ENCODE measurements at regions not wholly inside any gene's neighbourhood (a gene's known extent, or its start where the extent isn't known, plus 50 kb on each side); places are given as distances from the start of the nearest gene placed in this dataset.

DNA sequence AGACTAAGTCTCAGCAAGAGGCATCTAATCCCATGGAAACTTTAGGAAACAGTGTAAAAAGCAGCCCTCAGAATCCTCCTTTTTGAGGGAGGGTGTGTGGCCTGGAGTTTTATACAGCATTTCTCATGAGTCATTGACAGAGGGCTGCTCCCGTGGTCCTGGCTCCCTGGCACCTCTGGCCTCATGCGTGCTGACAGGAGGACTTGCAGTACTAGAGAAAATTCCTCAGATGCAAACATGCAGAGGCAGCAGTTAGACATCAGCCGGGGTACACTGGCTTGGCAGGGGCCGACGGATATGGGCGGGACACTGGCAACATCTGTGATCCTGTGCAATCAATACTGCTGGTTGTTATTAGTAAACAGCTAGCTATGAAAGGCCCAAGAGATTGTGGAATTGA, 925.1 kb upstream of the CELF2 start:
- no peaks in the 10 kb centered on the region for H3K9me3 Mint-ChIP-seq (ENCODE audit: low read depth)
- H3K4me1 Mint-ChIP-seq (ENCODE audit: low read depth): peaks cover 3% of the 10 kb centered on the region
- no peaks in the 10 kb centered on the region for H3K27me3 Mint-ChIP-seq
- no peak for DNase-seq (ENCODE audit: low spot score, unreplicated experiment)
- H3K4me3 Mint-ChIP-seq (ENCODE audit: low read depth): no peak overlapping the region
- TF ChIP-seq, protein P1, sequence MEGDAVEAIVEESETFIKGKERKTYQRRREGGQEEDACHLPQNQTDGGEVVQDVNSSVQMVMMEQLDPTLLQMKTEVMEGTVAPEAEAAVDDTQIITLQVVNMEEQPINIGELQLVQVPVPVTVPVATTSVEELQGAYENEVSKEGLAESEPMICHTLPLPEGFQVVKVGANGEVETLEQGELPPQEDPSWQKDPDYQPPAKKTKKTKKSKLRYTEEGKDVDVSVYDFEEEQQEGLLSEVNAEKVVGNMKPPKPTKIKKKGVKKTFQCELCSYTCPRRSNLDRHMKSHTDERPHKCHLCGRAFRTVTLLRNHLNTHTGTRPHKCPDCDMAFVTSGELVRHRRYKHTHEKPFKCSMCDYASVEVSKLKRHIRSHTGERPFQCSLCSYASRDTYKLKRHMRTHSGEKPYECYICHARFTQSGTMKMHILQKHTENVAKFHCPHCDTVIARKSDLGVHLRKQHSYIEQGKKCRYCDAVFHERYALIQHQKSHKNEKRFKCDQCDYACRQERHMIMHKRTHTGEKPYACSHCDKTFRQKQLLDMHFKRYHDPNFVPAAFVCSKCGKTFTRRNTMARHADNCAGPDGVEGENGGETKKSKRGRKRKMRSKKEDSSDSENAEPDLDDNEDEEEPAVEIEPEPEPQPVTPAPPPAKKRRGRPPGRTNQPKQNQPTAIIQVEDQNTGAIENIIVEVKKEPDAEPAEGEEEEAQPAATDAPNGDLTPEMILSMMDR (IDR thresholded peaks at IDR 0.05; ENCODE audit: unreplicated experiment): no peak
- no peak overlapping the region for H3K27ac Mint-ChIP-seq
- no peaks in the 10 kb centered on the region for H3K36me3 Mint-ChIP-seq (ENCODE audit: insufficient read depth)

DNA sequence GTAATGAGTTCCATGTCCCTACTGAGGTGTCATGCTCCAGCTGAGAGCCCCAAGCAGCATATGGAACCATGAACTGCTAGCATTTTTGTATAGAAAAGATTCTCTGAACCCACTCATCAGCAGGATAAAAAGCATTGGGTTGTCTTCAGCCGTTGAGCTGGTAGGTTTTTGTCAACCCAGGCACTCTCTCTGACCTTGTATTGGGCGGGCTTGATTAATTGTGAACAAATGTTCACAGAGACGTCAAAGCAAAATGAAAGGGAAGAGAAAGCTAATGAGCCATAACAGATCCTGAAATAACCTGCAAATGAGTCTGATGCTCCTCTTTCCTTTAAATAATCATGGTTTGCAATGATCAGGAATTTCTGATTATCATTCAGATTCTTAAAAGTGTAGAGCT, 924.7 kb upstream of the CELF2 start:
- no peak overlapping the region for H3K27ac Mint-ChIP-seq
- no peaks in the 10 kb centered on the region for H3K27me3 Mint-ChIP-seq
- H3K4me1 Mint-ChIP-seq (ENCODE audit: low read depth): peaks cover 3% of the 10 kb centered on the region
- no peak overlapping the region for H3K4me3 Mint-ChIP-seq (ENCODE audit: low read depth)
- H3K36me3 Mint-ChIP-seq (ENCODE audit: insufficient read depth): no peaks in the 10 kb centered on the region
- H3K9me3 Mint-ChIP-seq (ENCODE audit: low read depth): no peaks in the 10 kb centered on the region
- no peak for DNase-seq (ENCODE audit: low spot score, unreplicated experiment)
- TF ChIP-seq, protein P1 (IDR thresholded peaks at IDR 0.05; ENCODE audit: unreplicated experiment): no peak

DNA sequence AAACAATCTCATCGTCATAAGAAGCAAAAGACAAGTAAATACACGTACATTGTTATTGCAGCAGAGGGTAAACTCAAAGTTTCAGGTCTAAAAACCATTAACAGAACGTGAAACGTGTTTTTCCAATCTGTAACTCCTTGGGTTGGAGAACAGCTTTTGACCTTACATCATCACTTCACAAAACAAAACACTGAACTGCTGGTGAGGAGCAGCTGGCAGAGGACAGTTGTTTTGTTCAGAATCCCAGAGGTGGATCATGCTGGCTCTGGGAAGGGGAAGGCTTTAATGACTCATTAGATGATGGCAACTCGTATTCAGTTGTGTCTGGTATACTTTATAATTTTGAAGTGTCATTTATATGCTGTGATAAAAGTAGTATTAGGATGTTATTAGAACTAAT, 923.0 kb upstream of the CELF2 start:
- Mint-ChIP-seq H3K27ac (no peak overlapping the region), H3K4me3 (ENCODE audit: low read depth) (no peak overlapping the region), H3K36me3 (ENCODE audit: insufficient read depth) (no peaks in the 10 kb centered on the region), H3K4me1 (ENCODE audit: low read depth) (peaks cover 3% of the 10 kb centered on the region), H3K27me3 (no peaks in the 10 kb centered on the region), H3K9me3 (ENCODE audit: low read depth) (peaks cover 4% of the 10 kb centered on the region)
- no peak for DNase-seq (ENCODE audit: low spot score, unreplicated experiment)
- TF ChIP-seq, protein P1 (IDR thresholded peaks at IDR 0.05; ENCODE audit: unreplicated experiment): no peak

DNA sequence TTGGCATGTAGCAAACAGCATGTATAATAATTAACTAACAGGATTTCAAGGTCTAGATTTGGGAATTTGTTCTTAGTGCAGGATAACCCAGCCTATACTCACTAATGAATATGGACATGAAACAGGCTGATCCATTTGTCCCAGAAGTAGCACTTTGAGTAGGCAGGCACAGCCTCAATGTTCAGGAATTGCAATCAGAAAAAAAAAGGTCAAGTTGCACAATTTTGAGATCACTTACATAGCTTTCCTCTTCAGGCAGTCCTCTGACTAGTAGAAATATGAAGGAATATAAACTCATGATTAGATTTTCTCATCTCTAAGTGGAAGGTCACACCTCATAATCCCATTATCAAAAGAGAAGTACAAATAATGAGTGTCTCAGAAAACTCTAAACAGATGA, 921.4 kb upstream of the CELF2 start:
- H3K36me3 Mint-ChIP-seq (ENCODE audit: insufficient read depth): no peaks in the 10 kb centered on the region
- H3K9me3 Mint-ChIP-seq (ENCODE audit: low read depth): peaks cover 9% of the 10 kb centered on the region
- no peak overlapping the region for H3K4me3 Mint-ChIP-seq (ENCODE audit: low read depth)
- peaks cover 3% of the 10 kb centered on the region for H3K4me1 Mint-ChIP-seq (ENCODE audit: low read depth)
- H3K27ac Mint-ChIP-seq: no peak overlapping the region
- no peaks in the 10 kb centered on the region for H3K27me3 Mint-ChIP-seq
- no peak for DNase-seq (ENCODE audit: low spot score, unreplicated experiment)
- TF ChIP-seq, protein P1 (IDR thresholded peaks at IDR 0.05; ENCODE audit: unreplicated experiment): no peak

DNA sequence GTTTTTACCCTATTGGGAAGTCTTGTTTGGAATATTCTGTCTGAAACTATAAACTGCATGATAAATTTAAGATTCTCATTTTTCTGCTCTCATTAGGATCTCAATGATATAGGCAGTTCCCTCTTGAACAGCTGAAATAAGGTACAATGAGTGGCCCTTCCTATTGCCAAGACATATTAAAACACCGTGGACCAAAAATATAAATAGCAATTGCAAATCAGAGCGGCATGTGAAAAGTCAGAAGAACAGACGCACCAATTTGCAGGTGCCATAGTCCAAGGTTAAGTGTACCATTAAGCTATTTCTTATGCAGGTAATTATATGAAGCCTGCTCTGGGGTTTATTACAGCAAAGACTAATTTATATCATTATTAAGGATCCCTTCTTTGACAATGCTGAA, 920.8 kb upstream of the CELF2 start:
- Mint-ChIP-seq H3K27me3 (no peaks in the 10 kb centered on the region), H3K9me3 (ENCODE audit: low read depth) (peaks cover 9% of the 10 kb centered on the region), H3K36me3 (ENCODE audit: insufficient read depth) (no peaks in the 10 kb centered on the region), H3K27ac (no peak overlapping the region), H3K4me1 (ENCODE audit: low read depth) (peaks cover 3% of the 10 kb centered on the region), H3K4me3 (ENCODE audit: low read depth) (no peak overlapping the region)
- DNase-seq (ENCODE audit: low spot score, unreplicated experiment): no peak
- TF ChIP-seq, protein P1 (IDR thresholded peaks at IDR 0.05; ENCODE audit: unreplicated experiment): no peak

All from progenitor cell of endocrine pancreas (in vitro differentiated cells).